PC-3 (cell line): ENCODE measurements at regions not wholly inside any gene's neighbourhood (a gene's known extent, or its start where the extent isn't known, plus 50 kb on each side); places are given as distances from the start of the nearest gene placed in this dataset.

ENCODE experiments used
- CTCF ChIP-seq: fragments of 300-600 bp; sonication (generic); conservative IDR thresholded peaks from 2 replicates; pipeline ENCODE4 v1.5.1; 2017; ENCODE audit warnings: antibody characterized with exemption, low read depth, mild to moderate bottlenecking, low read length
- EZH2 ChIP-seq: fragments of 300-600 bp; sonication (generic); IDR thresholded peaks from one replicate; pipeline ENCODE4 v1.6.1; 2017; ENCODE audit warnings: antibody characterized with exemption, mild to moderate bottlenecking, low read length; ENCODE audit not compliant: unreplicated experiment

GRCh38 chr4:178414042-178414441, 971.8 kb upstream of the AGA start:
- no peak for TF ChIP-seq CTCF
- no peak for TF ChIP-seq EZH2
